GM12865 (cell line): ENCODE measurements at regions not wholly inside any gene's neighbourhood (a gene's known extent, or its start where the extent isn't known, plus 50 kb on each side); places are given as distances from the start of the nearest gene placed in this dataset.

Source experiments
- DNase-seq: peaks from one replicate; pipeline ENCODE4 v3.0.0; 2010; ENCODE audit warnings: low read depth
- H3K4me3 ChIP-seq: 2 replicates; pipeline ENCODE4 v1.5.1; 2011; ENCODE audit warnings: mild to moderate bottlenecking, low read depth, low read length, control low read depth
- CTCF ChIP-seq: IDR thresholded peaks from 2 replicates; pipeline ENCODE4 v1.5.1; 2011; ENCODE audit warnings: low read length, control low read depth, low read depth, inconsistent platforms; ENCODE audit not compliant: insufficient read depth; ENCODE audit errors: missing control alignments

- DNase-seq: no peak
- TF ChIP-seq CTCF: no peak
- H3K4me3 ChIP-seq: no peak overlapping the region
Observed at GRCh38 chr7:10677668-10678232, 295.9 kb upstream of the PHF14 start.

- no peak for DNase-seq
- H3K4me3 ChIP-seq: no peak overlapping the region
- no peak for TF ChIP-seq CTCF
Observed at GRCh38 chr7:10684606-10685005, 289.1 kb upstream of the PHF14 start.

- TF ChIP-seq CTCF: no peak
- no peak for DNase-seq
- H3K4me3 ChIP-seq: no peak overlapping the region
Observed at GRCh38 chr7:10685040-10685439, 288.6 kb upstream of the PHF14 start.

GRCh38 chr7:10688544-10688943 is 285.1 kb upstream of the PHF14 start:
- DNase-seq: no peak
- no peak for TF ChIP-seq CTCF
- H3K4me3 ChIP-seq: no peak overlapping the region

- DNase-seq: no peak
- no peak for TF ChIP-seq CTCF
- H3K4me3 ChIP-seq: no peak overlapping the region
Observed at GRCh38 chr7:10696064-10696463, 277.6 kb upstream of the PHF14 start.

GRCh38 chr7:10703059-10703458 is 270.6 kb upstream of the PHF14 start:
- no peak for DNase-seq
- H3K4me3 ChIP-seq: no peak overlapping the region
- no peak for TF ChIP-seq CTCF

GRCh38 chr7:10703981-10704380 is 269.7 kb upstream of the PHF14 start:
- no peak for TF ChIP-seq CTCF
- H3K4me3 ChIP-seq: no peak overlapping the region
- DNase-seq: no peak
